Activated B cell treated with CpG ODN at 0.5 μM for 24 hours (primary cell): ENCODE measurements at regions not wholly inside any gene's neighbourhood (a gene's known extent, or its start where the extent isn't known, plus 50 kb on each side); places are given as distances from the start of the nearest gene placed in this dataset.
"Not testable (repeated sequence)": the region's sequence is repeated elsewhere in the genome, so short reads cannot be mapped to it uniquely, and the experiment has no call there.

ENCODE experiments used
- ATAC-seq: fragments of 200-7000 bp; cut with Tn5 transposase; one replicate; pipeline ENCODE4 v1.10.0; 2021; ENCODE audit warnings: low read depth, mild to moderate bottlenecking, moderate library complexity
- CTCF ChIA-PET: fragments of 350-600 bp; sonication (Branson Sonifier 250); formaldehyde crosslinking; loops from one replicate; lab custom pipeline; 2021; ENCODE audit warnings: antibody characterized with exemption; lab: Charles Lee
- POLR2A ChIA-PET: fragments of 350-600 bp; sonication (Branson Sonifier 250); formaldehyde crosslinking; loops from one replicate; lab custom pipeline; 2021; ENCODE audit warnings: antibody characterized with exemption; lab: Charles Lee
- DNase-seq: peaks from one replicate; pipeline ENCODE4 v3.0.0; 2022
- H3K27ac Mint-ChIP-seq: one replicate; pipeline ENCODE4 v1.8.0; 2020; ENCODE audit warnings: mixed read lengths
- H3K27me3 Mint-ChIP-seq: one replicate; pipeline ENCODE4 v1.8.0; 2021; ENCODE audit warnings: mixed read lengths
- H3K36me3 Mint-ChIP-seq: one replicate; pipeline ENCODE4 v1.8.0; 2021; ENCODE audit warnings: low read depth, mixed read lengths
- H3K4me1 Mint-ChIP-seq: one replicate; pipeline ENCODE4 v1.8.0; 2021; ENCODE audit warnings: mixed read lengths
- H3K4me3 Mint-ChIP-seq: one replicate; pipeline ENCODE4 v1.8.0; 2020; ENCODE audit warnings: mild to moderate bottlenecking, mixed read lengths
- H3K9me3 Mint-ChIP-seq: one replicate; pipeline ENCODE4 v1.8.0; 2020; ENCODE audit warnings: mixed read lengths
- intact Hi-C: fragments of 100-400 bp; cut with micrococcal nuclease; formaldehyde crosslinking; loops from one replicate; pipeline ENCODE4 v1.15.1; 2024
- TF ChIP-seq, protein P1 (sequence below): fragments of 200-600 bp; IDR thresholded peaks from one replicate; pipeline ENCODE4 v1.8.0; 2022; ENCODE audit warnings: antibody characterized with exemption, mild to moderate bottlenecking

DNA sequence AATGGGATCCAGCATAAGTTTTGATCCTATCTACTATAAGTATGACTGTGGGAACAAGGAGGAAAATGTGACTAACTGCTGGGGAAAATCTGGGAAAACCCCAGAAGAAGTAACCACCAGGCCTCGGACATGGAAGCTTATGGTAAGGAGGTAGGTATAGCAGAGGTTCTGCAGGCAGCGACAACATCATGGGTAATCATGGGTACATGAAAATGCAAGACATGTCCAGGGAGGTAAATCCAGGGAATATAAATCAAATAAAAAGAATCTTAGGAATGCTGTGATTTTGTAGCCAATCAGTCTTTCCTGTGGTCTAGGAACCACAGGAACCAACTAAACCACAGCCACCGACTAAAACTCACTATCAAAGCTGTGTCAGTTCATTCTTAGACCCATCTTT lies 168.3 kb upstream of the NPY start:
- no peak overlapping the region for H3K4me3 Mint-ChIP-seq
- DNase-seq (no peak), ATAC-seq (no peak)
- intact Hi-C loops, result no loop called here
- H3K27ac Mint-ChIP-seq, result no peak overlapping the region
- no peaks in the 10 kb centered on the region for H3K9me3 Mint-ChIP-seq
- no peaks in the 10 kb centered on the region for H3K36me3 Mint-ChIP-seq
- no peaks in the 10 kb centered on the region for H3K27me3 Mint-ChIP-seq
- POLR2A ChIA-PET, result no interaction called here
- H3K4me1 Mint-ChIP-seq, result no peaks in the 10 kb centered on the region
- TF ChIP-seq, protein P1, sequence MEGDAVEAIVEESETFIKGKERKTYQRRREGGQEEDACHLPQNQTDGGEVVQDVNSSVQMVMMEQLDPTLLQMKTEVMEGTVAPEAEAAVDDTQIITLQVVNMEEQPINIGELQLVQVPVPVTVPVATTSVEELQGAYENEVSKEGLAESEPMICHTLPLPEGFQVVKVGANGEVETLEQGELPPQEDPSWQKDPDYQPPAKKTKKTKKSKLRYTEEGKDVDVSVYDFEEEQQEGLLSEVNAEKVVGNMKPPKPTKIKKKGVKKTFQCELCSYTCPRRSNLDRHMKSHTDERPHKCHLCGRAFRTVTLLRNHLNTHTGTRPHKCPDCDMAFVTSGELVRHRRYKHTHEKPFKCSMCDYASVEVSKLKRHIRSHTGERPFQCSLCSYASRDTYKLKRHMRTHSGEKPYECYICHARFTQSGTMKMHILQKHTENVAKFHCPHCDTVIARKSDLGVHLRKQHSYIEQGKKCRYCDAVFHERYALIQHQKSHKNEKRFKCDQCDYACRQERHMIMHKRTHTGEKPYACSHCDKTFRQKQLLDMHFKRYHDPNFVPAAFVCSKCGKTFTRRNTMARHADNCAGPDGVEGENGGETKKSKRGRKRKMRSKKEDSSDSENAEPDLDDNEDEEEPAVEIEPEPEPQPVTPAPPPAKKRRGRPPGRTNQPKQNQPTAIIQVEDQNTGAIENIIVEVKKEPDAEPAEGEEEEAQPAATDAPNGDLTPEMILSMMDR, result no peak
- CTCF ChIA-PET, result no interaction called here

DNA sequence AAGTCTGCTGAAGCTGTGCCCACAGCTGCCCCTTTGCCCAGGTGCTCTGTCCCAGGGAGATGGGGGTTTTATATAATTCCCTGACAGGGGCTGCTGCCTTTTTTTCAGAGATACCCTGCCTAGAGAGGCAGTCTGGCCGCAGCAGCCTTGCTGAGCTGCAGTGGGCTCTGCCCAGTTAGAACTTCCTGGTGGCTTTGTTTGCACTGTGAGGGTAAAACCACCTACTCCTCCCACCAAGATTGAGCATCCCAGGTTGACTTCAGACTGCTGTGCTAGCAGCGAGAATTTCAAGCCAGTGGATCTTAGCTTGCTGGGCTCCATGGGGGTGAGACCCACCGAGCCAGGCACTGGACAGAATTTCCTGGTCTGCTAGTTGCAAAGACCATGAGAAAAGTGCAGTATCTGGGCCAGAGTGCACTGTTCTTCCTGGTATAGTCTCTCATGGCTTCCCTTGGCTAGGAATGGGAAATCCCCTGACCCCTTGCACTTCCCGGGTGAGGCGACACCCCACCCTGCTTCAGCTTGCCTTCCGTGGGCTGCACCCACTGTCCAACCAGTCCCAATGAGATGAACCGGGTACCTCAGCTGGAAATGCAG lies 166.0 kb upstream of the NPY start:
- intact Hi-C loops, H3K9me3 Mint-ChIP-seq, H3K4me1 Mint-ChIP-seq, ATAC-seq, H3K4me3 Mint-ChIP-seq, H3K36me3 Mint-ChIP-seq, H3K27me3 Mint-ChIP-seq, DNase-seq, POLR2A ChIA-PET, CTCF ChIA-PET, H3K27ac Mint-ChIP-seq: not testable (repeated sequence)

DNA sequence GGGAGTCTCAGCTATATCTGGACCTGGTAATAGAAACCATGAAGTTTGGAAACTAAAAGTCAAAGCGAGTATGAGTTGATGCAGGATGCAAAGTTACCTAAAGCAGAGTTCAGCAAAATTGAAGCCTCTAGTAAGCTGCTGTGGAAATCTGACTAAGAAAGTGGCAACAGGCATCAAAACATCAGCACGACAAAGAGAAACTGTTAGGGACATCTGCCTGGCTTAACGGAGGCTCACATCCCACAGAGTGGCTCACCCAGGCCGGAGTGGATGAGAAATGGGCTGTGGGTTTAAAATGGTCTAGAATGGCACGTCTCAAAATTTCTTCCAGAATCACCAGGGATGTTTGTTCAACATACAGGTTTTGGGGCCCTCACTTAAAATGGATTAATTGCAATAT lies 164.1 kb upstream of the NPY start:
- CTCF ChIA-PET, result no interaction called here
- H3K27me3 Mint-ChIP-seq, result no peaks in the 10 kb centered on the region
- no peak overlapping the region for H3K27ac Mint-ChIP-seq
- TF ChIP-seq, protein P1, result no peak
- POLR2A ChIA-PET, result no interaction called here
- H3K4me3 Mint-ChIP-seq, result no peak overlapping the region
- ATAC-seq (no peak), DNase-seq (no peak)
- H3K9me3 Mint-ChIP-seq, result no peaks in the 10 kb centered on the region
- intact Hi-C loops, result no loop called here
- no peaks in the 10 kb centered on the region for H3K4me1 Mint-ChIP-seq
- no peaks in the 10 kb centered on the region for H3K36me3 Mint-ChIP-seq

DNA sequence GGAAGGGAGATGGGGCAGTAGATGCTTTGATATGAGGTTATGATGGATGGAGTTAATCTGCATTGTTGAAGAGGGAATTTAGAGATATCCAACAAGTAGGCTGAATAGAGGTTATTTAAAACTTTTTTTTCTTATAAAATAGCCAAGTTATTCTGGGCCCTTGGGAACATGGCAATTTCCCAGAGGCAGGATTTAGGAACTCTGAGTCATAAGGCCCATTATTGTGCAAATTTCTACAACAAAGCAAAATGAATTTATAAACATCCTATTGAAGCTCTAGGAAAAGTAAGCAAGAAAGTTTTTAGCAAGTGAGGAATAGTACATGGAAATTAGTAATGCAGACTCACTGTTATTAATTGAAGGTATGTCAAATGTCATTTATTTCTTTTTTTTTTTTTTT lies 160.9 kb upstream of the NPY start:
- no peak overlapping the region for H3K27ac Mint-ChIP-seq
- TF ChIP-seq, protein P1, result no peak
- POLR2A ChIA-PET, result no interaction called here
- H3K9me3 Mint-ChIP-seq, result peaks cover 3% of the 10 kb centered on the region
- CTCF ChIA-PET, result no interaction called here
- no peaks in the 10 kb centered on the region for H3K4me1 Mint-ChIP-seq
- DNase-seq (no peak), ATAC-seq (no peak)
- H3K36me3 Mint-ChIP-seq, result no peaks in the 10 kb centered on the region
- H3K27me3 Mint-ChIP-seq, result peaks cover 2% of the 10 kb centered on the region
- intact Hi-C loops, result no loop called here
- H3K4me3 Mint-ChIP-seq, result no peak overlapping the region

DNA sequence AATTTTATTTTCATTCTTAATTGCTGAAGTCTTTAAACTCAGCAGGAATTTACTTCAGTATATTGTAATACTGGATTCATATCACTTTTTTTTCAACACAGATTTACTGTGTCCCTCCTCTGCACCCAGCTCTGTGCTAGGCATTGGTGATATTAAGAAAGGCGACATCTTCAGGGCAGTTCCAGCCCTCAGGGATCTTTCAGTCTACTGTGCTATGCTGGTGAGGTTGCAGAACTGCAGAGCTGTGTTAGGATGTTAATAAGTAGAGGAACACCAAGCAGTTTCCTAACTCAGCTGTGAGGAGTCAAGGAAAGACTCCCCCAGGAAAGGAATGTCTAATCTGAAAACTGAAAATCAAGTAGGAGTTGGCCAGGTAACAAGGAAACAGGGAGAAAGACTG lies 158.2 kb upstream of the NPY start:
- Mint-ChIP-seq H3K4me1 (no peaks in the 10 kb centered on the region), H3K27ac (no peak overlapping the region), H3K36me3 (no peaks in the 10 kb centered on the region), H3K4me3 (no peak overlapping the region), H3K9me3 (peaks cover 3% of the 10 kb centered on the region), H3K27me3 (peaks cover 3% of the 10 kb centered on the region)
- ChIA-PET CTCF (no interaction called here), POLR2A (no interaction called here)
- intact Hi-C loops, result no loop called here
- no peak for ATAC-seq
- TF ChIP-seq, protein P1, result no peak
- no peak for DNase-seq

DNA sequence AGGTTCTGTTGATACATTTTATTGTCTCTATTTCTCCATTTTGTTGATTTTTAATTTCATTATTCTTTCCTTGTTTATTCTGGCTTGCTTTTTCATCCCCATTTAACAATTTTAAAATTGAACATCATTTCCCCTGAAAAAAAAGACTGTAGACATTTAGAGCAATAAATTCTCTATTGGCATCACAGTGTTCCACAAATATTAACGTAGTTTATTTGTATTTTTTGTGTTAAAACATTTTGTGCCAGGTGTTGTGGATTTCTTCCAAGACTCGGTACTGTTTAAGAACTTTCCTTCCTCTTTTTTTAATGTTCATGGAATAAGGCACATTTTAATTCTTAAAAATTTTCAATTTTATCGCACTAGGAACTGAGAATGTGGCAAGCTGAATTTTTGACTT lies 156.1 kb upstream of the NPY start:
- DNase-seq, result no peak
- ATAC-seq, result no peak
- TF ChIP-seq, protein P1, result no peak
- Mint-ChIP-seq H3K9me3 (peaks cover 3% of the 10 kb centered on the region), H3K27me3 (peaks cover 3% of the 10 kb centered on the region), H3K27ac (no peak overlapping the region), H3K36me3 (no peaks in the 10 kb centered on the region), H3K4me3 (no peak overlapping the region), H3K4me1 (no peaks in the 10 kb centered on the region)
- ChIA-PET POLR2A (no interaction called here), CTCF (no interaction called here)
- intact Hi-C loops, result no loop called here
